IMR-90 (cell line): ENCODE measurements at regions not wholly inside any gene's neighbourhood (a gene's known extent, or its start where the extent isn't known, plus 50 kb on each side); places are given as distances from the start of the nearest gene placed in this dataset.

Experiments
- ATAC-seq: fragments of 200-7000 bp; cut with Tn5 transposase; 2 replicates; pipeline ENCODE4 v1.9.1; 2020; ENCODE audit warnings: low read depth, mild to moderate bottlenecking, moderate library complexity
- BruUV-seq: library from RNA; stranded (reverse); fragments of 400-500 nt; replicated peaks from 2 replicates; lab custom pipeline; 2021; lab: Mats Ljungman, UMichigan
- CTCF ChIA-PET: fragments of 300-600 bp; formaldehyde crosslinking; extraction: SDS; loops from one replicate; lab custom pipeline; 2021; ENCODE audit warnings: antibody characterized with exemption; lab: Yijun Ruan, JAX
- POLR2A ChIA-PET: fragments of 300-600 bp; sonication (Branson Sonifier 250); formaldehyde crosslinking; loops from one replicate; lab custom pipeline; 2022; ENCODE audit warnings: antibody characterized with exemption; ENCODE audit not compliant: unreplicated experiment; lab: Charles Lee
- DNase-seq: peaks from one replicate; pipeline ENCODE4 v3.0.0; 2013
- H2AFZ ChIP-seq: replicated peaks from 2 replicates; pipeline ENCODE3; 2013; ENCODE audit warnings: low read length, mild to moderate bottlenecking; ENCODE audit not compliant: poor library complexity
- H2AK5ac ChIP-seq: 2 replicates; pipeline ENCODE4 v1.6.1; 2013; ENCODE audit warnings: low read depth, low read length, inconsistent platforms
- H2AK9ac ChIP-seq: replicated peaks from 2 replicates; pipeline ENCODE3; 2013; ENCODE audit warnings: mild to moderate bottlenecking, low read depth, low read length, moderate library complexity; ENCODE audit not compliant: poor library complexity
- H2BK120ac ChIP-seq: 2 replicates; pipeline ENCODE4 v1.6.1; 2013; ENCODE audit warnings: low read depth, low read length, inconsistent platforms
- H2BK15ac ChIP-seq: 3 replicates; pipeline ENCODE4 v1.6.1; 2013; ENCODE audit warnings: low read depth, low read length, inconsistent platforms
- H2BK20ac ChIP-seq: 2 replicates; pipeline ENCODE4 v1.6.1; 2013; ENCODE audit warnings: low read depth, mild to moderate bottlenecking, inconsistent platforms, low read length, moderate library complexity
- H2BK5ac ChIP-seq: 2 replicates; pipeline ENCODE4 v1.6.1; 2013; ENCODE audit warnings: mild to moderate bottlenecking, low read depth, low read length, inconsistent platforms; ENCODE audit not compliant: poor library complexity, severe bottlenecking
- H3K14ac ChIP-seq: replicated peaks from 2 replicates; pipeline ENCODE4 v1.6.1; 2013; ENCODE audit warnings: low read depth, low read length, inconsistent platforms
- H3K18ac ChIP-seq: 2 replicates; pipeline ENCODE4 v1.6.1; 2013; ENCODE audit warnings: low read depth, low read length, control low read depth
- H3K23ac ChIP-seq: 2 replicates; pipeline ENCODE4 v1.6.1; 2013; ENCODE audit warnings: low read depth, low read length, inconsistent platforms
- H3K27ac ChIP-seq: 2 replicates; pipeline ENCODE4 v1.5.1; 2013; ENCODE audit warnings: mild to moderate bottlenecking, control low read depth, low read length; ENCODE audit not compliant: insufficient read depth
- H3K27me3 ChIP-seq: 2 replicates; pipeline ENCODE4 v1.6.1; 2013; ENCODE audit warnings: low read length; ENCODE audit not compliant: control insufficient read depth, insufficient read depth
- H3K36me3 ChIP-seq: 2 replicates; pipeline ENCODE4 v1.6.1; 2013; ENCODE audit warnings: low read length, mixed read lengths; ENCODE audit not compliant: control insufficient read depth, insufficient read depth
- H3K4ac ChIP-seq: 2 replicates; pipeline ENCODE4 v1.6.1; 2013; ENCODE audit warnings: low read depth, low read length, inconsistent platforms
- H3K4me1 ChIP-seq: 2 replicates; pipeline ENCODE4 v1.6.1; 2013; ENCODE audit warnings: low read length, mixed read lengths; ENCODE audit not compliant: control insufficient read depth, insufficient read depth
- H3K4me2 ChIP-seq: 2 replicates; pipeline ENCODE4 v1.6.1; 2013; ENCODE audit warnings: low read depth, mild to moderate bottlenecking, control low read depth, low read length, moderate library complexity
- H3K4me3 ChIP-seq: 2 replicates; pipeline ENCODE4 v1.5.1; 2013; ENCODE audit warnings: low read depth, mild to moderate bottlenecking, control low read depth, low read length, moderate library complexity; ENCODE audit not compliant: insufficient read depth
- H3K56ac ChIP-seq: 2 replicates; pipeline ENCODE4 v1.6.1; 2013; ENCODE audit warnings: low read length, inconsistent platforms; ENCODE audit not compliant: insufficient read depth; ENCODE audit errors: extremely low read depth
- H3K79me1 ChIP-seq, 2 experiments: 2 replicates each; pipeline ENCODE4 v1.6.1; 2013; ENCODE audit warnings: low read length in 2 of 2, inconsistent platforms in 1 of 2, low read depth in 1 of 2
- H3K9ac ChIP-seq: 2 replicates; pipeline ENCODE4 v1.6.1; 2013; ENCODE audit warnings: low read depth, low read length, control low read depth
- H3K9me1 ChIP-seq: 2 replicates; pipeline ENCODE4 v1.6.1; 2013; ENCODE audit warnings: low read length, inconsistent platforms; ENCODE audit not compliant: insufficient read depth
- H3K9me3 ChIP-seq: 2 replicates; pipeline ENCODE4 v1.6.1; 2013; ENCODE audit warnings: low read length; ENCODE audit not compliant: control insufficient read depth, insufficient read depth
- H4K20me1 ChIP-seq: 2 replicates; pipeline ENCODE4 v1.6.1; 2013; ENCODE audit warnings: low read length, inconsistent platforms; ENCODE audit not compliant: insufficient read depth
- H4K5ac ChIP-seq: 2 replicates; pipeline ENCODE4 v1.6.1; 2013; ENCODE audit warnings: mild to moderate bottlenecking, low read depth, low read length, control low read depth
- H4K8ac ChIP-seq, 2 experiments: 2 replicates each; pipeline ENCODE4 v1.6.1; 2013; ENCODE audit warnings: low read depth in 2 of 2, low read length in 2 of 2, control low read depth in 1 of 2, inconsistent platforms in 1 of 2
- H4K91ac ChIP-seq: 2 replicates; pipeline ENCODE4 v1.6.1; 2013; ENCODE audit warnings: low read depth, low read length, inconsistent platforms; ENCODE audit not compliant: insufficient read depth
- BHLHE40 ChIP-seq: fragments of 150-350 bp; IDR thresholded peaks from 2 replicates; pipeline ENCODE4 v1.6.1; 2016; ENCODE audit warnings: mild to moderate bottlenecking, low read depth, low read length
- CEBPB ChIP-seq: IDR thresholded peaks from 2 replicates; pipeline ENCODE4 v1.6.1; 2012; ENCODE audit warnings: low read depth, low read length, improper control_type of control experiment
- CHD1 ChIP-seq: IDR thresholded peaks from 2 replicates; pipeline ENCODE4 v1.6.1; 2012; ENCODE audit warnings: low read depth, low read length, improper control_type of control experiment
- FOS ChIP-seq: fragments of 150-350 bp; IDR thresholded peaks from 2 replicates; pipeline ENCODE4 v1.6.1; 2016; ENCODE audit warnings: low read depth, low read length
- MAFK ChIP-seq: IDR thresholded peaks from 2 replicates; pipeline ENCODE4 v1.6.1; 2012; ENCODE audit warnings: low read depth, low read length, improper control_type of control experiment
- MAZ ChIP-seq: IDR thresholded peaks from 2 replicates; pipeline ENCODE4 v1.6.1; 2012; ENCODE audit warnings: low read depth, mild to moderate bottlenecking, low read length, improper control_type of control experiment, moderate library complexity, borderline replicate concordance
- MXI1 ChIP-seq: IDR thresholded peaks from 2 replicates; pipeline ENCODE4 v1.6.1; 2012; ENCODE audit warnings: low read depth, mild to moderate bottlenecking, low read length, moderate library complexity, borderline replicate concordance
- NFE2L2 ChIP-seq: fragments of 150-350 bp; IDR thresholded peaks from 2 replicates; pipeline ENCODE4 v1.6.1; 2016; ENCODE audit warnings: low read depth, mild to moderate bottlenecking, low read length
- POLR2A ChIP-seq: IDR thresholded peaks from 2 replicates; pipeline ENCODE4 v1.6.1; 2012; ENCODE audit warnings: mild to moderate bottlenecking, low read depth, low read length
- RAD21 ChIP-seq: IDR thresholded peaks from 2 replicates; pipeline ENCODE4 v1.6.1; 2012; ENCODE audit warnings: low read length, improper control_type of control experiment
- RCOR1 ChIP-seq: IDR thresholded peaks from 2 replicates; pipeline ENCODE4 v1.6.1; 2012; ENCODE audit warnings: mild to moderate bottlenecking, low read length, improper control_type of control experiment; ENCODE audit not compliant: insufficient replicate concordance
- RFX5 ChIP-seq: IDR thresholded peaks from 2 replicates; pipeline ENCODE4 v1.8.0; 2012; ENCODE audit warnings: low read depth, mild to moderate bottlenecking, low read length, moderate library complexity
- WGBS, 2 experiments: methylation state at CpG; one replicate each; pipeline versions ENCODE4 v1.1.5 to v1.1.7; 2013; ENCODE audit warnings: missing lambda C conversion rate in 2 of 2; ENCODE audit not compliant: insufficient read length in 1 of 2; ENCODE audit errors: extremely low coverage in 2 of 2; 5-methylcytosine and 5-hydroxymethylcytosine counted together
- dilution Hi-C: fragments of 300-500 bp; cut with HindIII; formaldehyde crosslinking; loops from one replicate; pipeline ENCODE4 v1.14.3; 2018; ENCODE audit warnings: low sequenced_read_pairs; ENCODE audit not compliant: unreplicated experiment
- in situ Hi-C: fragments of 300-500 bp; cut with MboI; formaldehyde crosslinking; loops from 3 replicates; pipeline ENCODE4 v1.14.3; 2019; ENCODE audit warnings: low sequenced_read_pairs, inconsistent platforms, mixed read lengths
- intact Hi-C: fragments of 100-400 bp; cut with micrococcal nuclease; formaldehyde crosslinking; loops from 2 replicates; pipeline ENCODE4 v1.10.0; 2022
- TF ChIP-seq, protein P1 (sequence below): conservative IDR thresholded peaks from 2 replicates; pipeline ENCODE4 v1.5.1; 2012; ENCODE audit warnings: mild to moderate bottlenecking, low read depth, low read length, improper control_type of control experiment
- TF ChIP-seq, protein P2 (sequence below): fragments of 150-350 bp; IDR thresholded peaks from 2 replicates; pipeline ENCODE4 v1.6.1; 2017; ENCODE audit warnings: mild to moderate bottlenecking, antibody characterized with exemption, low read length, low read depth
- TF ChIP-seq, protein P3 (sequence below): fragments of 150-350 bp; IDR thresholded peaks from 2 replicates; pipeline ENCODE4 v1.6.1; 2016; ENCODE audit warnings: low read depth, mild to moderate bottlenecking, low read length, moderate library complexity, borderline replicate concordance

GRCh38 chr1:79530055-79530454 lies 523.5 kb upstream of the ADGRL4 start:
- CTCF ChIA-PET = no interaction called here
- Histone ChIP-seq H2AK9ac (no peak overlapping the region), H3K9me1 (no peaks in the 10 kb centered on the region), H4K91ac (no peak overlapping the region), H2AK5ac (no peak overlapping the region), H3K4ac (no peak overlapping the region), H3K18ac (no peak overlapping the region), H2BK15ac (no peak overlapping the region), H3K27me3 (no peaks in the 10 kb centered on the region), H3K4me3 (no peak overlapping the region), H4K5ac (no peak overlapping the region), H4K8ac (no peak overlapping the region), H3K36me3 (no peaks in the 10 kb centered on the region), H3K4me1 (no peaks in the 10 kb centered on the region), H3K23ac (no peak overlapping the region), H3K9ac (no peak overlapping the region), H2BK20ac (no peak overlapping the region), H3K27ac (no peak overlapping the region), H3K9me3 (no peaks in the 10 kb centered on the region), H4K20me1 (no peaks in the 10 kb centered on the region), H3K4me2 (no peak overlapping the region), H2BK5ac (no peak overlapping the region), H3K79me1 (no peaks in the 10 kb centered on the region), H2BK120ac (no peak overlapping the region), H2AFZ (no peak overlapping the region), H3K56ac (no peak overlapping the region), H3K14ac (no peak overlapping the region)
- no TSS peak for BruUV-seq
- TF ChIP-seq, protein P1, sequence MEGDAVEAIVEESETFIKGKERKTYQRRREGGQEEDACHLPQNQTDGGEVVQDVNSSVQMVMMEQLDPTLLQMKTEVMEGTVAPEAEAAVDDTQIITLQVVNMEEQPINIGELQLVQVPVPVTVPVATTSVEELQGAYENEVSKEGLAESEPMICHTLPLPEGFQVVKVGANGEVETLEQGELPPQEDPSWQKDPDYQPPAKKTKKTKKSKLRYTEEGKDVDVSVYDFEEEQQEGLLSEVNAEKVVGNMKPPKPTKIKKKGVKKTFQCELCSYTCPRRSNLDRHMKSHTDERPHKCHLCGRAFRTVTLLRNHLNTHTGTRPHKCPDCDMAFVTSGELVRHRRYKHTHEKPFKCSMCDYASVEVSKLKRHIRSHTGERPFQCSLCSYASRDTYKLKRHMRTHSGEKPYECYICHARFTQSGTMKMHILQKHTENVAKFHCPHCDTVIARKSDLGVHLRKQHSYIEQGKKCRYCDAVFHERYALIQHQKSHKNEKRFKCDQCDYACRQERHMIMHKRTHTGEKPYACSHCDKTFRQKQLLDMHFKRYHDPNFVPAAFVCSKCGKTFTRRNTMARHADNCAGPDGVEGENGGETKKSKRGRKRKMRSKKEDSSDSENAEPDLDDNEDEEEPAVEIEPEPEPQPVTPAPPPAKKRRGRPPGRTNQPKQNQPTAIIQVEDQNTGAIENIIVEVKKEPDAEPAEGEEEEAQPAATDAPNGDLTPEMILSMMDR = no peak
- no peak for TF ChIP-seq NFE2L2
- TF ChIP-seq RCOR1 = no peak
- no peak for TF ChIP-seq MAZ
- TF ChIP-seq, protein P2, sequence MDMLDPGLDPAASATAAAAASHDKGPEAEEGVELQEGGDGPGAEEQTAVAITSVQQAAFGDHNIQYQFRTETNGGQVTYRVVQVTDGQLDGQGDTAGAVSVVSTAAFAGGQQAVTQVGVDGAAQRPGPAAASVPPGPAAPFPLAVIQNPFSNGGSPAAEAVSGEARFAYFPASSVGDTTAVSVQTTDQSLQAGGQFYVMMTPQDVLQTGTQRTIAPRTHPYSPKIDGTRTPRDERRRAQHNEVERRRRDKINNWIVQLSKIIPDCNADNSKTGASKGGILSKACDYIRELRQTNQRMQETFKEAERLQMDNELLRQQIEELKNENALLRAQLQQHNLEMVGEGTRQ = no peak
- TF ChIP-seq POLR2A = no peak
- TF ChIP-seq RFX5 = no peak
- no peak for TF ChIP-seq RAD21
- TF ChIP-seq CHD1 = no peak
- no peak for TF ChIP-seq BHLHE40
- TF ChIP-seq FOS = no peak
- no peak for TF ChIP-seq MAFK
- TF ChIP-seq, protein P3, sequence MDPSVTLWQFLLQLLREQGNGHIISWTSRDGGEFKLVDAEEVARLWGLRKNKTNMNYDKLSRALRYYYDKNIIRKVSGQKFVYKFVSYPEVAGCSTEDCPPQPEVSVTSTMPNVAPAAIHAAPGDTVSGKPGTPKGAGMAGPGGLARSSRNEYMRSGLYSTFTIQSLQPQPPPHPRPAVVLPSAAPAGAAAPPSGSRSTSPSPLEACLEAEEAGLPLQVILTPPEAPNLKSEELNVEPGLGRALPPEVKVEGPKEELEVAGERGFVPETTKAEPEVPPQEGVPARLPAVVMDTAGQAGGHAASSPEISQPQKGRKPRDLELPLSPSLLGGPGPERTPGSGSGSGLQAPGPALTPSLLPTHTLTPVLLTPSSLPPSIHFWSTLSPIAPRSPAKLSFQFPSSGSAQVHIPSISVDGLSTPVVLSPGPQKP = no peak
- no peak for TF ChIP-seq CEBPB
- TF ChIP-seq MXI1 = no peak
- in situ Hi-C loops (no loop called here), dilution Hi-C loops (no loop called here), intact Hi-C loops (no loop called here)
- DNase-seq (no peak), ATAC-seq (no peak)
- WGBS, 2 experiments = no CpG with 5 or more reads among the region's 2 CpGs
- POLR2A ChIA-PET = no interaction called here
